Neuronal stem cell (in vitro differentiated cells): ENCODE measurements at regions not wholly inside any gene's neighbourhood (a gene's known extent, or its start where the extent isn't known, plus 50 kb on each side); places are given as distances from the start of the nearest gene placed in this dataset.

Experiments
- DNase-seq: peaks from one replicate; pipeline ENCODE4 v3.0.0-alpha.2; 2013; ENCODE audit warnings: low spot score
- H2AFZ ChIP-seq: one replicate; pipeline ENCODE4 v1.6.1; 2013; ENCODE audit warnings: mild to moderate bottlenecking, low read length, inconsistent platforms
- H2AK5ac ChIP-seq: 2 replicates; pipeline ENCODE4 v1.6.1; 2013; ENCODE audit warnings: low read depth, mild to moderate bottlenecking, inconsistent platforms, low read length, moderate library complexity, mixed read lengths
- H2BK120ac ChIP-seq: 2 replicates; pipeline ENCODE4 v1.6.1; 2013; ENCODE audit warnings: low read depth, mild to moderate bottlenecking, inconsistent platforms, low read length, moderate library complexity, mixed read lengths
- H2BK12ac ChIP-seq: one replicate; pipeline ENCODE4 v1.6.1; 2013; ENCODE audit warnings: low read length, inconsistent platforms
- H2BK15ac ChIP-seq: 2 replicates; pipeline ENCODE4 v1.6.1; 2013; ENCODE audit warnings: mild to moderate bottlenecking, low read length, inconsistent platforms, mixed read lengths
- H2BK5ac ChIP-seq: one replicate; pipeline ENCODE4 v1.6.1; 2013; ENCODE audit warnings: inconsistent platforms, mild to moderate bottlenecking, low read length, moderate library complexity
- H3K14ac ChIP-seq: one replicate; pipeline ENCODE4 v1.6.1; 2013; ENCODE audit warnings: low read length, inconsistent platforms
- H3K18ac ChIP-seq: 2 replicates; pipeline ENCODE4 v1.6.1; 2013; ENCODE audit warnings: low read length, inconsistent platforms
- H3K23ac ChIP-seq: 2 replicates; pipeline ENCODE4 v1.6.1; 2013; ENCODE audit warnings: low read depth, mild to moderate bottlenecking, mixed read lengths, low read length, inconsistent platforms; ENCODE audit not compliant: poor library complexity
- H3K27ac ChIP-seq: replicated peaks from 3 replicates; pipeline ENCODE4 v1.5.1; 2013; ENCODE audit warnings: low read length, inconsistent platforms
- H3K27me3 ChIP-seq, 3 experiments: 2 replicates each; pipeline ENCODE4 v1.6.1; 2013; ENCODE audit warnings: low read length in 3 of 3, mild to moderate bottlenecking in 2 of 3, inconsistent platforms in 1 of 3, low read depth in 1 of 3, mixed read lengths in 1 of 3, moderate library complexity in 1 of 3; ENCODE audit not compliant: control insufficient read depth in 3 of 3, insufficient read depth in 3 of 3
- H3K36me3 ChIP-seq, 2 donors: replicated peaks in 1 of 2; 2 replicates each; pipeline ENCODE4 v1.6.1; 2013; ENCODE audit warnings: low read length in 2 of 2; ENCODE audit not compliant: control insufficient read depth in 2 of 2, insufficient read depth in 2 of 2
- H3K4ac ChIP-seq: 2 replicates; pipeline ENCODE4 v1.6.1; 2013; ENCODE audit warnings: inconsistent platforms, mild to moderate bottlenecking, low read length, moderate library complexity
- H3K4me1 ChIP-seq, 2 donors: 1 replicate in 1 of 2; 2 replicates in 1 of 2; pipeline ENCODE4 v1.6.1; 2013; ENCODE audit warnings: low read length in 2 of 2, low read depth in 1 of 2; ENCODE audit not compliant: control insufficient read depth in 2 of 2, insufficient read depth in 1 of 2
- H3K4me2 ChIP-seq: one replicate; pipeline ENCODE4 v1.6.1; 2013; ENCODE audit warnings: mild to moderate bottlenecking, low read length, inconsistent platforms; ENCODE audit not compliant: insufficient read depth, poor library complexity, severe bottlenecking
- H3K4me3 ChIP-seq, 2 donors: 2 replicates each; pipeline ENCODE4 v1.5.1; 2013; ENCODE audit warnings: low read length in 2 of 2, mild to moderate bottlenecking in 2 of 2, inconsistent platforms in 1 of 2, moderate library complexity in 1 of 2
- H3K79me1 ChIP-seq: one replicate; pipeline ENCODE4 v1.6.1; 2013; ENCODE audit warnings: low read depth, mild to moderate bottlenecking, inconsistent platforms, low read length, moderate library complexity
- H3K9ac ChIP-seq: one replicate; pipeline ENCODE4 v1.6.1; 2013; ENCODE audit warnings: mild to moderate bottlenecking, low read depth, low read length, inconsistent platforms; ENCODE audit not compliant: poor library complexity
- H3K9me3 ChIP-seq, 2 donors: replicated peaks in 1 of 2; 2 replicates each; pipeline versions ENCODE3 to v1.6.1; 2013; ENCODE audit warnings: low read length in 2 of 2, mild to moderate bottlenecking in 2 of 2, inconsistent platforms in 1 of 2, low read depth in 1 of 2, mixed read lengths in 1 of 2, moderate library complexity in 1 of 2; ENCODE audit not compliant: control insufficient read depth in 2 of 2, insufficient read depth in 1 of 2
- H4K8ac ChIP-seq: one replicate; pipeline ENCODE4 v1.6.1; 2013; ENCODE audit warnings: low read depth, mild to moderate bottlenecking, inconsistent platforms, low read length, moderate library complexity
- H4K91ac ChIP-seq: one replicate; pipeline ENCODE4 v1.6.1; 2013; ENCODE audit warnings: low read length, low read depth, mild to moderate bottlenecking, inconsistent platforms; ENCODE audit not compliant: poor library complexity
- WGBS, 2 donors: extraction: QIAGEN DNeasy Blood & Tissue Kit; methylation state at CpG; one replicate each; pipeline ENCODE4 v1.1.7; 2013; ENCODE audit warnings: missing lambda C conversion rate in 2 of 2, mixed read lengths in 1 of 2; ENCODE audit not compliant: insufficient read length in 2 of 2, insufficient replicate concordance in 1 of 2; ENCODE audit errors: extremely low coverage in 2 of 2; 5-methylcytosine and 5-hydroxymethylcytosine counted together

GRCh38 chr15:46471096-46471495 is 836.3 kb downstream of the SQOR start:
- no peak overlapping the region for H3K9ac ChIP-seq
- no peak overlapping the region for H3K27ac ChIP-seq
- no peak overlapping the region for H3K4me3 ChIP-seq
- H3K23ac ChIP-seq, result no peak overlapping the region
- H3K36me3 ChIP-seq, result no peaks in the 10 kb centered on the region
- no peak overlapping the region for H2AFZ ChIP-seq
- H3K4me2 ChIP-seq, result no peak overlapping the region
- H2AK5ac ChIP-seq, result no peak overlapping the region
- H2BK12ac ChIP-seq, result no peak overlapping the region
- no peaks in the 10 kb centered on the region for H3K27me3 ChIP-seq
- H2BK15ac ChIP-seq, result no peak overlapping the region
- H3K4me1 ChIP-seq, result no peaks in the 10 kb centered on the region
- no peaks in the 10 kb centered on the region for H3K9me3 ChIP-seq
- H4K8ac ChIP-seq, result no peak overlapping the region
- H3K14ac ChIP-seq, result no peak overlapping the region
- H3K18ac ChIP-seq, result no peak overlapping the region
- H3K79me1 ChIP-seq, result no peaks in the 10 kb centered on the region
- H3K4ac ChIP-seq, result no peak overlapping the region
- no peak overlapping the region for H2BK120ac ChIP-seq
- H2BK5ac ChIP-seq, result no peak overlapping the region
- no peak overlapping the region for H4K91ac ChIP-seq
- no CpG with 5 or more reads among the region's 1 CpG for WGBS, 2 donors
- DNase-seq, result no peak

GRCh38 chr15:46489276-46489675 is 854.4 kb downstream of the SQOR start:
- H3K4me1 ChIP-seq, result no peaks in the 10 kb centered on the region

GRCh38 chr15:46496491-46497115 is 861.8 kb downstream of the SQOR start:
- Histone ChIP-seq H2BK12ac (no peak overlapping the region), H3K4ac (no peak overlapping the region), H4K91ac (no peak overlapping the region), H3K14ac (no peak overlapping the region), H3K27ac (no peak overlapping the region), H3K79me1 (no peaks in the 10 kb centered on the region), H3K4me1 (no peaks in the 10 kb centered on the region), H3K9me3 (no peaks in the 10 kb centered on the region), H3K36me3 (no peaks in the 10 kb centered on the region), H3K27me3 (no peaks in the 10 kb centered on the region), H2BK120ac (no peak overlapping the region), H4K8ac (no peak overlapping the region), H3K18ac (no peak overlapping the region), H2AK5ac (no peak overlapping the region), H2AFZ (no peak overlapping the region), H3K9ac (no peak overlapping the region), H3K4me3 (no peak overlapping the region), H2BK15ac (no peak overlapping the region), H3K4me2 (no peak overlapping the region), H3K23ac (no peak overlapping the region), H2BK5ac (no peak overlapping the region)
- no CpG with 5 or more reads among the region's 1 CpG for WGBS, 2 donors
- no peak for DNase-seq

More at GRCh38 chr15:46489276-46489675, 854.4 kb downstream of the SQOR start:
- Histone ChIP-seq H2AK5ac (no peak overlapping the region), H4K91ac (no peak overlapping the region), H2AFZ (no peak overlapping the region), H3K79me1 (no peaks in the 10 kb centered on the region), H3K27ac (no peak overlapping the region), H2BK5ac (no peak overlapping the region), H3K4ac (no peak overlapping the region), H3K18ac (no peak overlapping the region), H4K8ac (no peak overlapping the region), H3K4me3 (no peak overlapping the region), H3K23ac (no peak overlapping the region), H3K36me3 (no peaks in the 10 kb centered on the region), H3K9ac (no peak overlapping the region), H3K9me3 (no peaks in the 10 kb centered on the region), H2BK12ac (no peak overlapping the region), H3K27me3 (no peaks in the 10 kb centered on the region), H3K4me2 (no peak overlapping the region), H2BK120ac (no peak overlapping the region), H2BK15ac (no peak overlapping the region), H3K14ac (no peak overlapping the region)
- DNase-seq, result no peak
- no CpG with 5 or more reads among the region's 1 CpG for WGBS, 2 donors

GRCh38 chr15:46502667-46503066 is 867.8 kb downstream of the SQOR start:
- Histone ChIP-seq H3K4me1 (no peaks in the 10 kb centered on the region), H4K8ac (no peak overlapping the region), H2BK12ac (no peak overlapping the region), H3K14ac (no peak overlapping the region), H2AK5ac (no peak overlapping the region), H3K4me3 (no peak overlapping the region), H2BK5ac (no peak overlapping the region), H2BK120ac (no peak overlapping the region), H3K23ac (no peak overlapping the region), H3K36me3 (no peaks in the 10 kb centered on the region), H3K9me3 (no peaks in the 10 kb centered on the region), H2BK15ac (no peak overlapping the region), H3K4me2 (no peak overlapping the region), H2AFZ (no peak overlapping the region), H3K4ac (no peak overlapping the region), H4K91ac (no peak overlapping the region), H3K27ac (no peak overlapping the region), H3K18ac (no peak overlapping the region), H3K79me1 (no peaks in the 10 kb centered on the region), H3K27me3 (no peaks in the 10 kb centered on the region), H3K9ac (no peak overlapping the region)
- no peak for DNase-seq
- WGBS, 2 donors, result no CpG with 5 or more reads among the region's 3 CpGs
